Ishikawa (cell line): ENCODE measurements at regions not wholly inside any gene's neighbourhood (a gene's known extent, or its start where the extent isn't known, plus 50 kb on each side); places are given as distances from the start of the nearest gene placed in this dataset.

Source experiments
- CEBPB ChIP-seq: IDR thresholded peaks from 2 replicates; pipeline ENCODE4 v1.6.1; 2012
- CREB1 ChIP-seq: IDR thresholded peaks from 2 replicates; pipeline ENCODE4 v1.6.1; 2012; ENCODE audit warnings: low read depth
- EGR1 ChIP-seq: IDR thresholded peaks from 2 replicates; pipeline ENCODE4 v1.6.1; 2012
- EP300 ChIP-seq: IDR thresholded peaks from 2 replicates; pipeline ENCODE4 v1.6.1; 2012; ENCODE audit warnings: borderline replicate concordance
- RAD21 ChIP-seq: IDR thresholded peaks from 2 replicates; pipeline ENCODE4 v1.6.1; 2012; ENCODE audit warnings: low read depth
- TAF1 ChIP-seq: IDR thresholded peaks from 2 replicates; pipeline ENCODE4 v1.6.1; 2012; ENCODE audit warnings: low read depth, mild to moderate bottlenecking
- TCF12 ChIP-seq: IDR thresholded peaks from 2 replicates; pipeline ENCODE4 v1.6.1; 2012; ENCODE audit warnings: low read depth
- TEAD4 ChIP-seq: IDR thresholded peaks from 2 replicates; pipeline ENCODE4 v1.6.1; 2012
- YY1 ChIP-seq: IDR thresholded peaks from 2 replicates; pipeline ENCODE4 v1.6.1; 2012; ENCODE audit warnings: low read depth
- ZBTB7A ChIP-seq: IDR thresholded peaks from 2 replicates; pipeline ENCODE4 v1.6.1; 2012; ENCODE audit warnings: low read depth
- TF ChIP-seq, protein P1 (sequence below): IDR thresholded peaks from 2 replicates; pipeline ENCODE4 v1.6.1; 2012; ENCODE audit warnings: low read depth, mild to moderate bottlenecking
- TF ChIP-seq, protein P2 (sequence below): IDR thresholded peaks from 2 replicates; pipeline ENCODE4 v1.6.1; 2012

DNA sequence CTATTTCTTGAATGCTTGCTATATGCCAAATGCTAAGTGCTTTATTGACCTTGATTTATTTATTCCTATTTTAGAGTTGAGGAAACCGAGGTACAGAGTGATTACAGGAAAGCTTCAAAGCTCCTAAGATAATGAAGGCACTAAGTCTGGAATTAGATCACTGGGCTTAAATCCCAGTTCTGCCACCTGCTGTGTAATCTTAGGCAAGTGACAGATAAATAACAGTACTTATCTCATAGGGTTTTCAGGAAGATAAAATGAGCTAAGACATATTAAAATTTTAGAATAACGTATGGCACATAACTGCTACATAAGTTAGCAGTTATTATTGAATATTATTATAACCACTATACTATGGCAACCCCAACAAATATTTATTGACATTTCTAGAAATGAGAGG, 843.8 kb downstream of the DTWD2 start:
- TF ChIP-seq CEBPB (no peak), YY1 (no peak), TEAD4 (no peak), RAD21 (no peak), TAF1 (no peak), EP300 (no peak), EGR1 (no peak), TCF12 (no peak), ZBTB7A (no peak), CREB1 (no peak)
- TF ChIP-seq, protein P1, sequence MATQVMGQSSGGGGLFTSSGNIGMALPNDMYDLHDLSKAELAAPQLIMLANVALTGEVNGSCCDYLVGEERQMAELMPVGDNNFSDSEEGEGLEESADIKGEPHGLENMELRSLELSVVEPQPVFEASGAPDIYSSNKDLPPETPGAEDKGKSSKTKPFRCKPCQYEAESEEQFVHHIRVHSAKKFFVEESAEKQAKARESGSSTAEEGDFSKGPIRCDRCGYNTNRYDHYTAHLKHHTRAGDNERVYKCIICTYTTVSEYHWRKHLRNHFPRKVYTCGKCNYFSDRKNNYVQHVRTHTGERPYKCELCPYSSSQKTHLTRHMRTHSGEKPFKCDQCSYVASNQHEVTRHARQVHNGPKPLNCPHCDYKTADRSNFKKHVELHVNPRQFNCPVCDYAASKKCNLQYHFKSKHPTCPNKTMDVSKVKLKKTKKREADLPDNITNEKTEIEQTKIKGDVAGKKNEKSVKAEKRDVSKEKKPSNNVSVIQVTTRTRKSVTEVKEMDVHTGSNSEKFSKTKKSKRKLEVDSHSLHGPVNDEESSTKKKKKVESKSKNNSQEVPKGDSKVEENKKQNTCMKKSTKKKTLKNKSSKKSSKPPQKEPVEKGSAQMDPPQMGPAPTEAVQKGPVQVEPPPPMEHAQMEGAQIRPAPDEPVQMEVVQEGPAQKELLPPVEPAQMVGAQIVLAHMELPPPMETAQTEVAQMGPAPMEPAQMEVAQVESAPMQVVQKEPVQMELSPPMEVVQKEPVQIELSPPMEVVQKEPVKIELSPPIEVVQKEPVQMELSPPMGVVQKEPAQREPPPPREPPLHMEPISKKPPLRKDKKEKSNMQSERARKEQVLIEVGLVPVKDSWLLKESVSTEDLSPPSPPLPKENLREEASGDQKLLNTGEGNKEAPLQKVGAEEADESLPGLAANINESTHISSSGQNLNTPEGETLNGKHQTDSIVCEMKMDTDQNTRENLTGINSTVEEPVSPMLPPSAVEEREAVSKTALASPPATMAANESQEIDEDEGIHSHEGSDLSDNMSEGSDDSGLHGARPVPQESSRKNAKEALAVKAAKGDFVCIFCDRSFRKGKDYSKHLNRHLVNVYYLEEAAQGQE, result no peak
- TF ChIP-seq, protein P2, sequence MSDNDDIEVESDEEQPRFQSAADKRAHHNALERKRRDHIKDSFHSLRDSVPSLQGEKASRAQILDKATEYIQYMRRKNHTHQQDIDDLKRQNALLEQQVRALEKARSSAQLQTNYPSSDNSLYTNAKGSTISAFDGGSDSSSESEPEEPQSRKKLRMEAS, result no peak
